GM21717 (cell line): ENCODE measurements at regions not wholly inside any gene's neighbourhood (a gene's known extent, or its start where the extent isn't known, plus 50 kb on each side); places are given as distances from the start of the nearest gene placed in this dataset.

Experiments
- ATAC-seq: cut with Tn5 transposase; IDR thresholded peaks from one replicate; pipeline ENCODE4 v1.9.1; 2021; ENCODE audit warnings: mild to moderate bottlenecking, moderate library complexity; ENCODE audit not compliant: unreplicated experiment

GRCh38 chr22:49536571-49537131 lies 291.0 kb downstream of the BRD1 start:
- no peak for ATAC-seq

- no peak for ATAC-seq
These were observed 292.0 kb downstream of the BRD1 start for GRCh38 chr22:49535527-49536125.

- no peak for ATAC-seq
These were observed 292.5 kb downstream of the BRD1 start for GRCh38 chr22:49535126-49535525.

GRCh38 chr22:49534386-49534785 lies 293.3 kb downstream of the BRD1 start:
- ATAC-seq: no peak

GRCh38 chr22:49533886-49534285 lies 293.8 kb downstream of the BRD1 start:
- no peak for ATAC-seq

GRCh38 chr22:49532869-49533802 lies 294.5 kb downstream of the BRD1 start:
- no peak for ATAC-seq

GRCh38 chr22:49531368-49531791 lies 296.3 kb downstream of the BRD1 start:
- no peak for ATAC-seq

- ATAC-seq: no peak
These were observed 296.9 kb downstream of the BRD1 start for GRCh38 chr22:49530671-49531367.

- no peak for ATAC-seq
These were observed 299.3 kb downstream of the BRD1 start for GRCh38 chr22:49528420-49528720.

- no peak for ATAC-seq
These were observed 299.9 kb downstream of the BRD1 start for GRCh38 chr22:49527611-49528419.

GRCh38 chr22:49525801-49526535 lies 301.7 kb downstream of the BRD1 start:
- ATAC-seq: no peak

GRCh38 chr22:49525360-49525759 lies 302.3 kb downstream of the BRD1 start:
- no peak for ATAC-seq

GRCh38 chr22:49524362-49524761 lies 303.3 kb downstream of the BRD1 start:
- no peak for ATAC-seq

GRCh38 chr22:49523374-49524008 lies 304.2 kb downstream of the BRD1 start:
- ATAC-seq: no peak

GRCh38 chr22:49522582-49523373 lies 304.9 kb downstream of the BRD1 start:
- ATAC-seq: no peak

GRCh38 chr22:49521787-49522224 lies 305.9 kb downstream of the BRD1 start:
- ATAC-seq: no peak

GRCh38 chr22:49519117-49519737 lies 308.4 kb downstream of the BRD1 start:
- ATAC-seq: no peak

- ATAC-seq: no peak
These were observed 309.2 kb downstream of the BRD1 start for GRCh38 chr22:49518436-49518970.
